ENCODE measurements at regions not wholly inside any gene's neighbourhood (a gene's known extent, or its start where the extent isn't known, plus 50 kb on each side); places are given as distances from the start of the nearest gene placed in this dataset.

DNA sequence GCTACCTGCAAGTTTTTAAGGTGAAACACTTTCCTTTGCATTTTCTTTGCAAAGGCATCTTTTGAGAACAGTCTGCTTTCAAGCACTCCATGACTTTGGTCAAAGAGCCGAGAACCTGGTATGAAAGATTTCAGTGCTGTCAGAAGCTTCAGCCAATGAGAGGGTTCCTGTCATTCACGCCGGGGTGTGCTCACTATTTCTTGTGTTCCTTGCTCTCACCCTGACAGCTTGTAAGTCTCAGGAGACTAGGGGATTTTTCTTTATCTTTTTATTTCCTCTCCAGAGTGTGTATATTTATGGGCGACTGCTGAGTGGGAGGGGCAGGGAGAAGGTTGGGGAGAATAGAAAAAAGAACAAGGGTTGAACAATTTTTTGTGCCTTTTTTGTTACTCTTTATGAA lies 334.0 kb downstream of the PSAT1 start:
- Mint-ChIP-seq H3K27ac (no peak overlapping the region), H3K27me3 (ENCODE audit: low read depth in 2 of 2) (no peaks in the 10 kb centered on the region), H3K36me3 (no peaks in the 10 kb centered on the region), H3K4me3 (no peak overlapping the region), H3K9me3 (peaks cover 0 to 3% of the 10 kb centered on the region in 2 donors), H3K4me1 (no peaks in the 10 kb centered on the region)
- no peaks in the 10 kb centered on the region for H3K9me3 ChIP-seq (ENCODE audit: control insufficient read depth, insufficient read depth, low read length)
- H3K27me3 ChIP-seq (ENCODE audit: control insufficient read depth, insufficient read depth, low read length) = no peaks in the 10 kb centered on the region
- 54% methylated on average over 3 of the region's 4 CpGs for WGBS (ENCODE audit: insufficient coverage)
- H3K4me1 ChIP-seq (ENCODE audit: control insufficient read depth, insufficient read depth, low read length) = no peaks in the 10 kb centered on the region
- ATAC-seq = no peak
- H3K27ac ChIP-seq (ENCODE audit: low read length) = no peak overlapping the region
- DNase-seq = no peak
- TF ChIP-seq, protein P1, sequence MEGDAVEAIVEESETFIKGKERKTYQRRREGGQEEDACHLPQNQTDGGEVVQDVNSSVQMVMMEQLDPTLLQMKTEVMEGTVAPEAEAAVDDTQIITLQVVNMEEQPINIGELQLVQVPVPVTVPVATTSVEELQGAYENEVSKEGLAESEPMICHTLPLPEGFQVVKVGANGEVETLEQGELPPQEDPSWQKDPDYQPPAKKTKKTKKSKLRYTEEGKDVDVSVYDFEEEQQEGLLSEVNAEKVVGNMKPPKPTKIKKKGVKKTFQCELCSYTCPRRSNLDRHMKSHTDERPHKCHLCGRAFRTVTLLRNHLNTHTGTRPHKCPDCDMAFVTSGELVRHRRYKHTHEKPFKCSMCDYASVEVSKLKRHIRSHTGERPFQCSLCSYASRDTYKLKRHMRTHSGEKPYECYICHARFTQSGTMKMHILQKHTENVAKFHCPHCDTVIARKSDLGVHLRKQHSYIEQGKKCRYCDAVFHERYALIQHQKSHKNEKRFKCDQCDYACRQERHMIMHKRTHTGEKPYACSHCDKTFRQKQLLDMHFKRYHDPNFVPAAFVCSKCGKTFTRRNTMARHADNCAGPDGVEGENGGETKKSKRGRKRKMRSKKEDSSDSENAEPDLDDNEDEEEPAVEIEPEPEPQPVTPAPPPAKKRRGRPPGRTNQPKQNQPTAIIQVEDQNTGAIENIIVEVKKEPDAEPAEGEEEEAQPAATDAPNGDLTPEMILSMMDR (IDR thresholded peaks at IDR 0.05) = no peak
- intact Hi-C loops (cut with micrococcal nuclease) = no loop called here
- H3K36me3 ChIP-seq (ENCODE audit: control insufficient read depth, insufficient read depth, low read length) = no peaks in the 10 kb centered on the region
- H3K4me3 ChIP-seq (ENCODE audit: low read length) = no peak overlapping the region

DNA sequence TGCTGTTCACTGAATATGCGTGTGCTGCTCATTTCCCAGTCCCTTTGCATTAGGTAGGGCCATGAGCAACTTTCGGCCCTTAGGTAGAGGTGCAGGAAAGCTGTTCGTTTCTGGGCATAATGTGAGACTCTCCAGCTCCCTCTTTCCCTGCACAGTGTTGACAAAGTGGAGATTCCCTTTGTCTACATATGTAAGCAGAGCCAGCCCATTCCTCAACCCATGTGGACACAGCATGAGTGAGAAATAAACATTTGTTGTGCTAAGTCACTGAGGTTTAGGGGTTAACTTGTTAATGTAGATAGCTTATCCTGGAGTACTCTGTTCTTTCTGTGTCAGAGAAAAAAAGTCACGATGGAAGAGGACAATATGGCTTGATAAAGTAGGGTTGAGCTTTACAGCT lies 343.8 kb downstream of the PSAT1 start:
- H3K36me3 Mint-ChIP-seq = no peaks in the 10 kb centered on the region

DNA sequence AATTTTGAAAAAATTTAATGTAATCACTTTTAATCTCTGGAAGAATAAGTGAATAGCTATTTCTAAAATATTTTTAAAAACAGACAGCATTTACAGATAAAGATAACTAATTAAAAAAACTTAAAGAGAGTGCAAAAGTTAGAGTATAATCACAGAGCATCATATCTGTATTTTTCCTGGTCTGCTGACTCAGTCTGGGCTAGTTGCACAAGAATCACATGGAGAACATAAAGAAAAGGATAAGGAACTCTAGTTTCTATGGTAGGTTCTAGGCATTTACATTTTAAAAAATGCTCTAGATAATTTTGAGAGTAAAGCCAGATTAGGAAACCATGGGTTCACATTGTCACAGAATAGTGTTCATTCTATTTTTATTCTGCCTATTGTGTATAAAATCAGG lies 347.4 kb downstream of the PSAT1 start:
- Histone ChIP-seq H3K4me3 (ENCODE audit: low read length) (no peak overlapping the region), H3K4me1 (ENCODE audit: control insufficient read depth, insufficient read depth, low read length) (no peaks in the 10 kb centered on the region), H3K36me3 (ENCODE audit: control insufficient read depth, insufficient read depth, low read length) (no peaks in the 10 kb centered on the region), H3K27ac (ENCODE audit: low read length) (no peak overlapping the region), H3K9me3 (ENCODE audit: control insufficient read depth, insufficient read depth, low read length) (no peaks in the 10 kb centered on the region), H3K27me3 (ENCODE audit: control insufficient read depth, insufficient read depth, low read length) (no peaks in the 10 kb centered on the region)
- Mint-ChIP-seq H3K4me1 (no peaks in the 10 kb centered on the region), H3K4me3 (no peak overlapping the region), H3K27me3 (ENCODE audit: low read depth in 2 of 2) (no peaks in the 10 kb centered on the region), H3K27ac (no peak overlapping the region), H3K9me3 (peaks cover 4 to 6% of the 10 kb centered on the region in 2 donors), H3K36me3 (no peaks in the 10 kb centered on the region)
- DNase-seq (no peak), ATAC-seq (no peak)
- intact Hi-C loops (cut with micrococcal nuclease) = no loop called here
- TF ChIP-seq, protein P1 (IDR thresholded peaks at IDR 0.05) = no peak

More for the DNA sequence above, 343.8 kb downstream of the PSAT1 start:
- H3K27me3 ChIP-seq (ENCODE audit: control insufficient read depth, insufficient read depth, low read length) = no peaks in the 10 kb centered on the region
- H3K9me3 ChIP-seq (ENCODE audit: control insufficient read depth, insufficient read depth, low read length) = no peaks in the 10 kb centered on the region
- no peak for ATAC-seq
- TF ChIP-seq, protein P1 (IDR thresholded peaks at IDR 0.05) = no peak
- no peaks in the 10 kb centered on the region for H3K36me3 ChIP-seq (ENCODE audit: control insufficient read depth, insufficient read depth, low read length)
- DNase-seq = no peak
- H3K4me1 ChIP-seq (ENCODE audit: control insufficient read depth, insufficient read depth, low read length) = no peaks in the 10 kb centered on the region
- no peak overlapping the region for H3K27ac ChIP-seq (ENCODE audit: low read length)
- H3K27ac Mint-ChIP-seq = no peak overlapping the region
- no peaks in the 10 kb centered on the region for H3K27me3 Mint-ChIP-seq (ENCODE audit: low read depth in 2 of 2)
- 86% methylated on average over 4 of the region's 4 CpGs for WGBS (ENCODE audit: insufficient coverage)
- H3K4me3 ChIP-seq (ENCODE audit: low read length) = no peak overlapping the region
- intact Hi-C loops (cut with micrococcal nuclease) = no loop called here
- peaks cover 2 to 9% of the 10 kb centered on the region in 2 donors for H3K9me3 Mint-ChIP-seq
- H3K4me1 Mint-ChIP-seq = no peaks in the 10 kb centered on the region
- H3K4me3 Mint-ChIP-seq = no peak overlapping the region

DNA sequence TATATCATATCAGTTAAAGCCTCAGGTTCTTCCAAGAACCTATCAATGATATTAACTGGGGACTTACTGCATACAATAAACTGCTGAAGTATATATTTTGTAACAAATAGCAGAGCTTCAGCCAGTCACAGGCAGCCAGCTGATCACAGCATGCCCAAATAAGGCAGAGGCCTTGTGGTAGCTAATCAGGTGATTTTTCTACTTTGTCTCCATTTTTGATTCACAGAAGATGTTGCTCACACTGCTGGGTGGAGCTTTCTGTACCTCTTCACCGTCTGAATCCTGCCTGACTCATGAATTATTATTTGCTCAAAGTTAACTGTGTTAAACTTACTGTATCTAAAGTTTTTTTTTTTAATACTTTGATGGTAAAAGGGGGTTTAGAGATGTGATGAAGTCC lies 357.4 kb downstream of the PSAT1 start:
- TF ChIP-seq, protein P1 (IDR thresholded peaks at IDR 0.05) = no peak
- no peak overlapping the region for H3K27ac ChIP-seq (ENCODE audit: low read length)
- H3K9me3 Mint-ChIP-seq = peaks cover 3 to 4% of the 10 kb centered on the region in 2 donors
- no peaks in the 10 kb centered on the region for H3K4me1 ChIP-seq (ENCODE audit: control insufficient read depth, insufficient read depth, low read length)
- H3K36me3 ChIP-seq (ENCODE audit: control insufficient read depth, insufficient read depth, low read length) = no peaks in the 10 kb centered on the region
- DNase-seq (no peak), ATAC-seq (no peak)
- H3K4me3 ChIP-seq (ENCODE audit: low read length) = no peak overlapping the region
- no peaks in the 10 kb centered on the region for H3K27me3 Mint-ChIP-seq (ENCODE audit: low read depth in 2 of 2)
- no peak overlapping the region for H3K4me3 Mint-ChIP-seq
- no peaks in the 10 kb centered on the region for H3K4me1 Mint-ChIP-seq
- H3K27ac Mint-ChIP-seq = no peak overlapping the region
- intact Hi-C loops (cut with micrococcal nuclease) = no loop called here
- H3K9me3 ChIP-seq (ENCODE audit: control insufficient read depth, insufficient read depth, low read length) = no peaks in the 10 kb centered on the region
- 88% methylated on average over 1 of the region's 1 CpG for WGBS (ENCODE audit: insufficient coverage)
- H3K27me3 ChIP-seq (ENCODE audit: control insufficient read depth, insufficient read depth, low read length) = no peaks in the 10 kb centered on the region
- H3K36me3 Mint-ChIP-seq = no peaks in the 10 kb centered on the region
